ENCODE measurements at regions not wholly inside any gene's neighbourhood (a gene's known extent, or its start where the extent isn't known, plus 50 kb on each side); places are given as distances from the start of the nearest gene placed in this dataset.

GRCh38 chr3:163983940-163984339 is 1094.4 kb downstream of the SI start:
- H3K4me1 Mint-ChIP-seq (ENCODE audit: unreplicated experiment) = no peaks in the 10 kb centered on the region
- no peak for TF ChIP-seq CTCF (conservative IDR thresholded peaks at IDR 0.05)
- no peak overlapping the region for H3K4me3 Mint-ChIP-seq
- no peaks in the 10 kb centered on the region for H3K27me3 Mint-ChIP-seq
- no peak overlapping the region for H3K27ac Mint-ChIP-seq
- no peak for DNase-seq (ENCODE audit: extremely low spot score, unreplicated experiment)
- no peaks in the 10 kb centered on the region for H3K9me3 Mint-ChIP-seq
- no peaks in the 10 kb centered on the region for H3K36me3 Mint-ChIP-seq

GRCh38 chr3:163971861-163972260 is 1106.4 kb downstream of the SI start:
- Mint-ChIP-seq H3K4me3 (no peak overlapping the region), H3K27me3 (no peaks in the 10 kb centered on the region), H3K4me1 (ENCODE audit: unreplicated experiment) (no peaks in the 10 kb centered on the region)

GRCh38 chr3:163957072-163957471 is 1121.2 kb downstream of the SI start:
- no peaks in the 10 kb centered on the region for H3K27me3 Mint-ChIP-seq
- H3K4me3 Mint-ChIP-seq = no peak overlapping the region
- H3K9me3 Mint-ChIP-seq = no peaks in the 10 kb centered on the region
- H3K27ac Mint-ChIP-seq = no peak overlapping the region
- H3K36me3 Mint-ChIP-seq = no peaks in the 10 kb centered on the region
- no peaks in the 10 kb centered on the region for H3K4me1 Mint-ChIP-seq (ENCODE audit: unreplicated experiment)
- no peak for DNase-seq (ENCODE audit: extremely low spot score, unreplicated experiment)
- no peak for TF ChIP-seq CTCF (conservative IDR thresholded peaks at IDR 0.05)

More at GRCh38 chr3:163971861-163972260, 1106.4 kb downstream of the SI start:
- Mint-ChIP-seq H3K36me3 (no peaks in the 10 kb centered on the region), H3K9me3 (no peaks in the 10 kb centered on the region), H3K27ac (no peak overlapping the region)
- no peak for DNase-seq (ENCODE audit: extremely low spot score, unreplicated experiment)
- no peak for TF ChIP-seq CTCF (conservative IDR thresholded peaks at IDR 0.05)

- Mint-ChIP-seq H3K9me3 (no peaks in the 10 kb centered on the region), H3K36me3 (no peaks in the 10 kb centered on the region), H3K27me3 (no peaks in the 10 kb centered on the region), H3K4me3 (no peak overlapping the region), H3K4me1 (ENCODE audit: unreplicated experiment) (no peaks in the 10 kb centered on the region), H3K27ac (no peak overlapping the region)
- no peak for TF ChIP-seq CTCF (conservative IDR thresholded peaks at IDR 0.05)
- no peak for DNase-seq (ENCODE audit: extremely low spot score, unreplicated experiment)
These were observed 1124.8 kb downstream of the SI start for GRCh38 chr3:163953526-163953925.

- no peaks in the 10 kb centered on the region for H3K36me3 Mint-ChIP-seq
These were observed 1125.8 kb downstream of the SI start for GRCh38 chr3:163952499-163952898.

More at GRCh38 chr3:163952499-163952898, 1125.8 kb downstream of the SI start:
- TF ChIP-seq CTCF (conservative IDR thresholded peaks at IDR 0.05) = no peak
- Mint-ChIP-seq H3K4me1 (ENCODE audit: unreplicated experiment) (no peaks in the 10 kb centered on the region), H3K27me3 (no peaks in the 10 kb centered on the region), H3K4me3 (no peak overlapping the region), H3K27ac (no peak overlapping the region), H3K9me3 (no peaks in the 10 kb centered on the region)
- no peak for DNase-seq (ENCODE audit: extremely low spot score, unreplicated experiment)
